ENCODE measurements at regions not wholly inside any gene's neighbourhood (a gene's known extent, or its start where the extent isn't known, plus 50 kb on each side); places are given as distances from the start of the nearest gene placed in this dataset.
"Not testable (repeated sequence)": the region's sequence is repeated elsewhere in the genome, so short reads cannot be mapped to it uniquely, and the experiment has no call there.

DNA sequence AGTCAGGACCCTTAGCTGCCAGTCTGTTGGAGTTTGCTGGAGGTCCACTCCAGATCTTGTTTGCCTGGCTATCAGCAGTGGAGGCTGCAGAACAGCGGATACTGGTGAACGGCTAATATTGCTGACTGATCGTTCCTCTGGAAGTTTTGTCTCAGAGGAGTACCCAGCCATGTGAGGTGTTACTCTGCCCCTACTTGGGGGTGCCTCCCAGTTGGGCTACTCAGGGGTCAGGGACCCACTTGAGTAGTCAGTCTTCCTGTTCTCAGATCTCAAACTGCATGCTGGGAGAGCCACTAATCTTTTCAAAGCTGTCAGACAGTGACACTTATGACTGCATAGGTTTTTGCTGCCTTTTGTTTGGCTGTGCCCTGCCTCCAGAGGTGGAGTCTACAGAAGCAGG is 160.5 kb downstream of the OR4A47 start:
- not testable (repeated sequence) for DNase-seq

DNA sequence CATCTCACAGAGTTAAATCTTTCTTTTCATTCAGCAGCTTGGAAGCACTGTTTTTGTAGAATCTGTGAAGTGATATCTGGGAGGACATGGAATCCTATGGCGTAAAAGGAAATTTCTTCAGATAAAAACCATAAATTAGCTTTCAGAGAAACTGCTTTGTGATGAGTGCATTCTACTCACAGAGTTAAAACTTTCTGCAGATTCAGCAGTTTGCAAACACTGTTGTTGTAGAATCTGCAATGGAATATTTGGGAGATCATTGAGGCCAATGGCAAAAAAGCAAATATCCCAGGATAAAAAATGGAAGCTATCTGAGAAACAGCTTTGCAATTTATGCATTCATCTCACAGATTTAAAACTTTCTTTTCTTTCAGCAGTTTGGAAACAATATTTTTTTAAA is 180.6 kb downstream of the OR4A47 start:
- DNase-seq = no peak

DNA sequence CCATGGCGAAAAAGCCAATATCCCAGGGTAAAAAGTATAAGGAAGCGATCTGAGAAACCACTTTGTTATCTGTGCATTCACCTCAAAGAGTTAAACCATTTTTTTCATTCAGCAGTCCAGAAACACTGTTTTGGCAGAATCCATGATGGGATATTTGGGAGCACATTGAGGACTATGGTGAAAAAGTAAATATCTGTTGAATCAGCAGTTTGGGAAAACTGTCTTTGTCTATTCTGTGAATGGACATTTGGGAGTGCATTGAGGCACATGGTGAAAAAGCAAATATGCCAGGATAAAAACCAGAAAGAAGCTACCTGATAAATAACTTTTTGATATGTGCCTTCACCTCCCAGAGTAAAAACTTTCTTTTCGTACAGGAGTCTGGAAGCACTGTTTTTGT is 187.4 kb downstream of the OR4A47 start:
- DNase-seq = no peak

DNA sequence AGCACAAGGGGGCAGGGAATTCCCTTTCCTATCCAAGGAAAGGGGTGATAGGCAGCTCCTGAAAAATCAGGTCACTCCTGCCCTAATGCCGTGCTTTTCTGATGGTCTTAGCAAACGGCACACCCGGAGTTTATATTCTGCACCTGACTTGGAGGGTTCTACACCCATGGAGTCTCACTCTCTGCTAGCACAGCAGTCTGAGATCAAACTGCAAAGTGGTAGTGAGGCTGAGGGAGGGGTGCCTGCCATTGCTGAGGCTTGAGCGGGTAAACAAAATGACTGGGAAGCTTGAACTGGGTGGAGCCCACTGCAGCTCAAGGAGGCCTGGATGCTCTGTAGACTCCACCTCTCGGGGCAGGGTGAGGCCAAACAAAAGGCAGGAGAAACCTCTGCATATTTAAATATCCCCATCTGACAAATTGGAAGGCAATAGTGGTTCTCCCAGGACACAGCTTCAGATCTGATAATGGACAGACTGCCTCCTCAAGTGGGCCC is 194.7 kb downstream of the OR4A47 start:
- DNase-seq = no peak

DNA sequence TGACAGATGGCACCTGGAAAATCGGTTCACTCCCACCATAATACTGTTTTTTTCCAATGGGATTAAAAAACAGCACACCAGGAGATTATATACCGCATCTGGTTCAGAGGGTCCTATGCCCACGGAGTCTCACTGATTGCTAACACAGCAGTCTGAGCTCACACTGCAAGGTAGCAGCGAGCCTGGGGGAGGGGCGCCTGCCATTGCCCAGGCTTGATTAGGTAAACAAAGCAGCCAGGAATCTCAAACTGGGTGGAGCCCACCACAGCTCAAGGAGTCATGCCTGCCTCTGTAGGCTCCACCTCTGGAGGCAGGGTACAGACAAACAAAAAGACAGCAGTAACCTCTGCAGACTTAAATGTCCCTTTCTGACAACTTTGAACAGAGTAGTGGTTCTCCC is 240.9 kb downstream of the OR4A47 start:
- DNase-seq = not testable (repeated sequence)

DNA sequence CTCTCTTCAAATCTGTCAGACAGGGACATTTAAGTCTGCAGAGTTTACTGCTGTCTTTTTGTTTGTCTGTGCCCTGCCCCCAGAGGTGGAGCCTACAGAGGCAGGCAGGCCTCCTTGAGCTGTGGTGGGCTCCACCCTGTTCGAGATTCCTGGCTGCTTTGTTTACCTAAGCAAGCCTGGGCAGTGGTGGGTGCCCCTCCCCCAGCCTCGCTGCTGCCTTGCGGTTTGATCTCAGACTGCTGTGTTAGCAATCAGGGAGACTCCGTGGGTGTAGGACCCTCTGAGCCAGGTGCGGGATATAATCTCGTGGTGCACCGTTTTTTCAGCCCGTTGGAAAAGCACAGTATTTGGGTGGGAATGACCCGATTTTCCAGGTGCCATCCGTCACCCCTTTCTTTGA is 233.6 kb downstream of the TRIM51G start:
- DNase-seq = peak; percentile 5 to 16

All from NCI-H526 (cell line).